H1 (cell line): ENCODE measurements at regions not wholly inside any gene's neighbourhood (a gene's known extent, or its start where the extent isn't known, plus 50 kb on each side); places are given as distances from the start of the nearest gene placed in this dataset.

Experiments
- CTCF ChIA-PET: fragments of 300-600 bp; sonication (Branson Sonifier 250); formaldehyde crosslinking; loops from one replicate; lab custom pipeline; 2021; ENCODE audit not compliant: partially characterized antibody; lab: Charles Lee
- POLR2A ChIA-PET: fragments of 300-600 bp; sonication (Branson Sonifier 250); formaldehyde crosslinking; loops from one replicate; lab custom pipeline; 2021; ENCODE audit warnings: inconsistent platforms; ENCODE audit not compliant: partially characterized antibody; lab: Charles Lee
- DNase-seq, 2 experiments: peaks; one replicate each; pipeline versions ENCODE4 v3.0.0 to v3.0.0-alpha.2; 2010 to 2022; ENCODE audit warnings: low spot score in 2 of 2, low read depth in 1 of 2, mixed read lengths in 1 of 2
- FAIRE-seq: peaks from 2 replicates; lab custom pipeline; 2011; peaks lifted over from hg19 to GRCh38; lab: Jason Lieb, UNC
- H2AFZ ChIP-seq: 2 replicates; pipeline ENCODE4 v1.8.1; 2012; ENCODE audit warnings: low read length, inconsistent platforms
- H2AK5ac ChIP-seq: 2 replicates; pipeline ENCODE4 v1.6.1; 2013; ENCODE audit warnings: low read depth, low read length
- H2BK120ac ChIP-seq: replicated peaks from 2 replicates; pipeline ENCODE3; 2013; ENCODE audit warnings: low read depth, low read length, inconsistent platforms
- H2BK12ac ChIP-seq: 2 replicates; pipeline ENCODE4 v1.6.1; 2013; ENCODE audit warnings: low read depth, low read length
- H2BK15ac ChIP-seq: 2 replicates; pipeline ENCODE4 v1.6.1; 2013; ENCODE audit warnings: low read length
- H2BK20ac ChIP-seq: 2 replicates; pipeline ENCODE4 v1.6.1; 2013; ENCODE audit warnings: low read length
- H2BK5ac ChIP-seq: 2 replicates; pipeline ENCODE4 v1.6.1; 2013; ENCODE audit warnings: low read depth, low read length
- H3K14ac ChIP-seq: 2 replicates; pipeline ENCODE4 v1.6.1; 2013; ENCODE audit warnings: inconsistent platforms; ENCODE audit not compliant: insufficient read length
- H3K18ac ChIP-seq: 2 replicates; pipeline ENCODE4 v1.6.1; 2013; ENCODE audit warnings: low read length; ENCODE audit errors: extremely low read depth
- H3K23ac ChIP-seq: 2 replicates; pipeline ENCODE4 v1.6.1; 2013; ENCODE audit warnings: inconsistent platforms; ENCODE audit not compliant: insufficient read length
- H3K23me2 ChIP-seq: 2 replicates; pipeline ENCODE4 v1.6.1; 2013; ENCODE audit warnings: low read depth, low read length
- H3K27ac ChIP-seq: 2 replicates; pipeline ENCODE4 v1.6.1; 2011; ENCODE audit warnings: low read depth, low read length, inconsistent platforms
- H3K27me3 ChIP-seq, 4 experiments: replicated peaks in 1 of 4; 1 replicate in 1 of 4; 2 replicates in 3 of 4; pipeline versions ENCODE4 v1.6.1 to v1.8.1; 2011 to 2013; ENCODE audit warnings: low read length in 3 of 4, mild to moderate bottlenecking in 3 of 4, inconsistent platforms in 2 of 4, mixed read lengths in 2 of 4, moderate library complexity in 1 of 4; ENCODE audit not compliant: control insufficient read depth in 3 of 4, insufficient read depth in 3 of 4; ENCODE audit errors: extremely low read depth in 1 of 4
- H3K36me3 ChIP-seq, 4 experiments: 2 replicates each; pipeline versions ENCODE4 v1.6.1 to v1.8.1; 2011 to 2013; ENCODE audit warnings: mild to moderate bottlenecking in 4 of 4, low read length in 3 of 4, moderate library complexity in 2 of 4, control low read depth in 1 of 4, inconsistent platforms in 1 of 4; ENCODE audit not compliant: insufficient read depth in 4 of 4, control insufficient read depth in 2 of 4
- H3K4ac ChIP-seq: replicated peaks from 2 replicates; pipeline ENCODE3; 2013; ENCODE audit warnings: low read length, low read depth, mixed read lengths, inconsistent platforms; ENCODE audit not compliant: insufficient read length
- H3K4me1 ChIP-seq, 4 experiments: replicated peaks in 1 of 4; 1 replicate in 1 of 4; 2 replicates in 3 of 4; pipeline versions ENCODE4 v1.6.1 to v1.8.1; 2011 to 2013; ENCODE audit warnings: low read length in 3 of 4, inconsistent platforms in 2 of 4, mixed read lengths in 1 of 4; ENCODE audit not compliant: insufficient read depth in 4 of 4, control insufficient read depth in 3 of 4
- H3K4me2 ChIP-seq, 2 experiments: 2 replicates each; pipeline versions ENCODE4 v1.6.1 to v1.8.1; 2011 to 2013; ENCODE audit warnings: low read depth in 2 of 2, low read length in 2 of 2, control low read depth in 1 of 2, inconsistent platforms in 1 of 2, mild to moderate bottlenecking in 1 of 2; ENCODE audit not compliant: insufficient read depth in 1 of 2
- H3K4me3 ChIP-seq, 4 experiments: fragments of 200-600, 300-600 bp in 1 of 4; sonication (generic), shearing (Covaris generic), sonication (Bioruptor Twin) in 1 of 4; 2 replicates each; pipeline versions ENCODE4 v1.5.1 to v1.8.1; 2011 to 2016; ENCODE audit warnings: low read length in 4 of 4, low read depth in 3 of 4, control low read depth in 2 of 4, inconsistent platforms in 2 of 4, mild to moderate bottlenecking in 2 of 4, mixed read lengths in 1 of 4, moderate library complexity in 1 of 4; ENCODE audit not compliant: insufficient read depth in 2 of 4; ENCODE audit errors: extremely low read depth in 1 of 4
- H3K56ac ChIP-seq: replicated peaks from 2 replicates; pipeline ENCODE3; 2013; ENCODE audit warnings: low read depth, mild to moderate bottlenecking, mixed read lengths, low read length, inconsistent platforms; ENCODE audit not compliant: insufficient read length
- H3K79me1 ChIP-seq: 2 replicates; pipeline ENCODE4 v1.6.1; 2013; ENCODE audit warnings: low read depth, low read length, control low read depth
- H3K79me2 ChIP-seq, 2 experiments: 2 replicates each; pipeline versions ENCODE4 v1.6.1 to v1.8.1; 2012 to 2013; ENCODE audit warnings: low read length in 2 of 2, mild to moderate bottlenecking in 2 of 2, inconsistent platforms in 1 of 2; ENCODE audit not compliant: insufficient read depth in 2 of 2, control insufficient read depth in 1 of 2
- H3K9ac ChIP-seq, 4 experiments: replicated peaks in 1 of 4; 1 replicate in 1 of 4; 2 replicates in 3 of 4; pipeline versions ENCODE4 v1.6.1 to v1.8.1; 2011 to 2013; ENCODE audit warnings: low read depth in 3 of 4, low read length in 3 of 4, control low read depth in 2 of 4, mild to moderate bottlenecking in 2 of 4, moderate library complexity in 2 of 4, inconsistent platforms in 1 of 4; ENCODE audit errors: extremely low read depth in 1 of 4
- H3K9me3 ChIP-seq, 2 experiments: 2 replicates each; pipeline versions ENCODE4 v1.6.1 to v1.8.1; 2012 to 2013; ENCODE audit warnings: mild to moderate bottlenecking in 2 of 2, moderate library complexity in 2 of 2, control low read depth in 1 of 2, inconsistent platforms in 1 of 2, low read depth in 1 of 2, low read length in 1 of 2, mixed read lengths in 1 of 2; ENCODE audit not compliant: insufficient read depth in 2 of 2
- H4K20me1 ChIP-seq, 2 experiments: replicated peaks in 1 of 2; 2 replicates each; pipeline versions ENCODE3 to v1.8.1; 2011 to 2013; ENCODE audit warnings: inconsistent platforms in 2 of 2, low read length in 2 of 2, mild to moderate bottlenecking in 1 of 2; ENCODE audit not compliant: insufficient read depth in 2 of 2, control insufficient read depth in 1 of 2
- H4K5ac ChIP-seq: 2 replicates; pipeline ENCODE4 v1.6.1; 2013; ENCODE audit warnings: low read length, low read depth, mixed read lengths, inconsistent platforms; ENCODE audit not compliant: insufficient read length
- H4K8ac ChIP-seq: 2 replicates; pipeline ENCODE4 v1.8.0; 2013; ENCODE audit warnings: mild to moderate bottlenecking, moderate library complexity, low read length, inconsistent platforms; ENCODE audit not compliant: insufficient read depth; ENCODE audit errors: extremely low read depth
- H4K91ac ChIP-seq: replicated peaks from 2 replicates; pipeline ENCODE3; 2013; ENCODE audit warnings: low read length, mixed read lengths, inconsistent platforms; ENCODE audit not compliant: insufficient read length
- KDM4A ChIP-seq: IDR thresholded peaks from one replicate; pipeline ENCODE4 v1.7.1; 2012; ENCODE audit warnings: low read depth, mild to moderate bottlenecking, moderate library complexity, low read length, inconsistent platforms; ENCODE audit not compliant: severe bottlenecking
- RNF2 ChIP-seq: fragments of 200-900, 300-1000 bp; sonication (generic); IDR thresholded peaks from 2 replicates; pipeline ENCODE4 v1.7.1; 2016; ENCODE audit warnings: borderline replicate concordance, low read depth, mild to moderate bottlenecking, antibody characterized with exemption, low read length; ENCODE audit not compliant: poor library complexity, severe bottlenecking; ENCODE audit errors: missing control alignments
- RXRA ChIP-seq: IDR thresholded peaks from 2 replicates; pipeline ENCODE4 v1.6.1; 2011; ENCODE audit warnings: low read depth, mild to moderate bottlenecking, low read length, moderate library complexity; ENCODE audit not compliant: insufficient read depth
- SP1 ChIP-seq: IDR thresholded peaks from 2 replicates; pipeline ENCODE4 v1.6.1; 2011; ENCODE audit warnings: low read depth, low read length
- SUZ12 ChIP-seq: fragments of 200-600 bp; sonication (generic); IDR thresholded peaks from 2 replicates; pipeline ENCODE4 v1.6.1; 2012; ENCODE audit warnings: mild to moderate bottlenecking, inconsistent platforms, low read length, moderate library complexity, mixed read lengths
- WGBS, 2 experiments: shearing (Covaris generic) in 1 of 2; methylation state at CpG; one replicate each; pipeline versions ENCODE4 v1.1.6 to v1.1.7; 2013 to 2015; ENCODE audit warnings: low lambda C conversion rate in 2 of 2, mixed read lengths in 2 of 2, inconsistent platforms in 1 of 2, low coverage in 1 of 2, missing lambda C conversion rate in 1 of 2; ENCODE audit not compliant: insufficient replicate concordance in 2 of 2, insufficient coverage in 1 of 2, insufficient read length in 1 of 2; ENCODE audit errors: extremely low coverage in 1 of 2, missing lambda C conversion rate in 1 of 2; 5-methylcytosine and 5-hydroxymethylcytosine counted together

- no peak overlapping the region for H3K4me3 ChIP-seq
- CTCF ChIA-PET = no interaction called here
- WGBS, 2 experiments = 55% methylated on average over 3 of the region's 3 CpGs; no CpG with 5 or more reads in 1 of the 2 experiments
- no peak overlapping the region for H3K27ac ChIP-seq
- no peaks in the 10 kb centered on the region for H3K36me3 ChIP-seq
- no peak overlapping the region for H3K18ac ChIP-seq
- H3K27me3 ChIP-seq = no peaks in the 10 kb centered on the region
- H2BK15ac ChIP-seq = no peak overlapping the region
- no peak for TF ChIP-seq RXRA
- no peak for TF ChIP-seq KDM4A
- TF ChIP-seq SP1 = no peak
- TF ChIP-seq SUZ12 = no peak
- TF ChIP-seq RNF2 = no peak
- TF ChIP-seq, all 59 proteins: peak for 0
- FAIRE-seq (no peak), DNase-seq (no peak)
- H2BK5ac ChIP-seq = no peak overlapping the region
- no peak overlapping the region for H4K8ac ChIP-seq
- no peak overlapping the region for H2BK12ac ChIP-seq
- no peak overlapping the region for H3K9ac ChIP-seq
- no peak overlapping the region for H4K91ac ChIP-seq
- H3K79me1 ChIP-seq = no peaks in the 10 kb centered on the region
- no peak overlapping the region for H2BK20ac ChIP-seq
- H3K14ac ChIP-seq = no peak overlapping the region
- H4K20me1 ChIP-seq = no peaks in the 10 kb centered on the region
- no peak overlapping the region for H2AK5ac ChIP-seq
- H3K4ac ChIP-seq = no peak overlapping the region
- no peak overlapping the region for H2AFZ ChIP-seq
- POLR2A ChIA-PET = interaction anchor here (1.3 kb wide), 2 partner anchors 11 to 13 kb away, joined by 3 to 6 read pairs; no protein-coding TSS in a partner anchor
- no peak overlapping the region for H4K5ac ChIP-seq
- H3K4me1 ChIP-seq = peaks cover 0 to 14% (median 3%) of the 10 kb centered on the region in 4 experiments; a peak in 3 of 7 replicates
- H3K79me2 ChIP-seq = no peaks in the 10 kb centered on the region
- H3K4me2 ChIP-seq = no peak overlapping the region
- 0 out of 4 replicates have a peak, but pooled peaks cover 0 to 3% of the 10 kb centered on the region in 2 experiments for H3K9me3 ChIP-seq
- no peaks in the 10 kb centered on the region for H3K23me2 ChIP-seq
- no peak overlapping the region for H3K23ac ChIP-seq
- no peak overlapping the region for H3K56ac ChIP-seq
- H2BK120ac ChIP-seq = no peak overlapping the region
These were observed 972.2 kb upstream of the WWC1 start for GRCh38 chr5:167319243-167319642.
